B cell (primary cell): ENCODE measurements at regions not wholly inside any gene's neighbourhood (a gene's known extent, or its start where the extent isn't known, plus 50 kb on each side); places are given as distances from the start of the nearest gene placed in this dataset.

Experiments
- ATAC-seq: fragments of 200-7000 bp; cut with Tn5 transposase; one replicate; pipeline ENCODE4 v1.10.0; 2021; ENCODE audit warnings: low read depth, mild to moderate bottlenecking, moderate number of reproducible peaks, moderate library complexity
- CTCF ChIA-PET: fragments of 350-600 bp; sonication (Branson Sonifier 250); formaldehyde crosslinking; loops from one replicate; lab custom pipeline; 2021; ENCODE audit warnings: antibody characterized with exemption, inconsistent platforms; lab: Charles Lee
- POLR2A ChIA-PET: fragments of 350-600 bp; sonication (Branson Sonifier 250); formaldehyde crosslinking; loops from one replicate; lab custom pipeline; 2021; ENCODE audit warnings: antibody characterized with exemption; lab: Charles Lee
- DNase-seq: peaks from one replicate; pipeline ENCODE4 v3.0.0; 2013
- H2AFZ ChIP-seq: 2 replicates; pipeline ENCODE4 v1.6.1; 2012; ENCODE audit warnings: mild to moderate bottlenecking, low read depth, low read length; ENCODE audit not compliant: insufficient read depth, poor library complexity, severe bottlenecking
- H3K27ac ChIP-seq, 2 donors: 1 replicate in 1 of 2; 2 replicates in 1 of 2; pipeline ENCODE4 v1.5.1; 2012 to 2013; ENCODE audit warnings: low read length in 2 of 2, mild to moderate bottlenecking in 2 of 2, moderate library complexity in 1 of 2
- H3K27me3 ChIP-seq, 4 experiments: fragments of 200-600 bp in 1 of 4; sonication (generic) in 1 of 4; replicated peaks in 1 of 4; 1 replicate in 2 of 4; 2 replicates in 2 of 4; pipeline versions ENCODE4 v1.6.1 to v1.7.0; 2013 to 2016; ENCODE audit warnings: low read length in 3 of 4, mild to moderate bottlenecking in 2 of 4, mixed read lengths in 1 of 4, moderate library complexity in 1 of 4; ENCODE audit not compliant: insufficient read depth in 4 of 4, control insufficient read depth in 3 of 4; ENCODE audit errors: control extremely low read depth in 1 of 4
- H3K36me3 ChIP-seq, 2 experiments: replicated peaks in 1 of 2; 1 replicate in 1 of 2; 2 replicates in 1 of 2; pipeline versions ENCODE4 v1.6.1 to v1.7.1; 2013; ENCODE audit warnings: low read length in 1 of 2; ENCODE audit not compliant: insufficient read depth in 2 of 2, control insufficient read depth in 1 of 2; ENCODE audit errors: control extremely low read depth in 1 of 2, extremely low read depth in 1 of 2
- H3K4me1 ChIP-seq, 2 donors: fragments of 200-600 bp in 1 of 2; sonication (generic) in 1 of 2; 1 replicate in 1 of 2; 2 replicates in 1 of 2; pipeline versions ENCODE4 v1.5.1 to v1.6.1; 2013 to 2017; ENCODE audit warnings: low read length in 2 of 2; ENCODE audit not compliant: control insufficient read depth in 2 of 2, insufficient read depth in 2 of 2
- H3K4me2 ChIP-seq: replicated peaks from 2 replicates; pipeline ENCODE3; 2012; ENCODE audit warnings: mild to moderate bottlenecking, low read depth, low read length; ENCODE audit not compliant: poor library complexity, severe bottlenecking
- H3K4me3 ChIP-seq, 5 experiments: fragments of 200-600 bp in 1 of 5; sonication (generic) in 1 of 5; 1 replicate in 3 of 5; 2 replicates in 2 of 5; pipeline versions ENCODE4 v1.5.1 to v1.7.0; 2011 to 2016; ENCODE audit warnings: low read length in 4 of 5, mild to moderate bottlenecking in 4 of 5, low read depth in 2 of 5, control low read depth in 1 of 5, moderate library complexity in 1 of 5; ENCODE audit not compliant: insufficient read depth in 1 of 5; ENCODE audit errors: control extremely low read depth in 1 of 5, extremely low read depth in 1 of 5
- H3K79me2 ChIP-seq: fragments of 200-600 bp; sonication (generic); one replicate; pipeline ENCODE4 v1.6.0; 2016; ENCODE audit warnings: low read length; ENCODE audit not compliant: control insufficient read depth, insufficient read depth
- H3K9ac ChIP-seq: fragments of 200-600 bp; sonication (generic); 2 replicates; pipeline ENCODE4 v1.6.1; 2017; ENCODE audit warnings: mild to moderate bottlenecking, low read length, moderate library complexity
- H3K9me3 ChIP-seq, 3 donors: one replicate each; pipeline versions ENCODE4 v1.6.1 to v1.7.1; 2013; ENCODE audit warnings: low read length in 2 of 3; ENCODE audit not compliant: control insufficient read depth in 2 of 3, insufficient read depth in 1 of 3; ENCODE audit errors: control extremely low read depth in 1 of 3
- H4K20me1 ChIP-seq: 2 replicates; pipeline ENCODE4 v1.6.0; 2012; ENCODE audit warnings: mild to moderate bottlenecking, low read length; ENCODE audit not compliant: insufficient read depth, control insufficient read depth, poor library complexity, severe bottlenecking
- H3K27ac Mint-ChIP-seq: one replicate; pipeline ENCODE4 v1.8.0; 2021; ENCODE audit warnings: mixed read lengths
- H3K27me3 Mint-ChIP-seq: one replicate; pipeline ENCODE4 v1.8.0; 2021; ENCODE audit warnings: mixed read lengths
- H3K4me1 Mint-ChIP-seq: one replicate; pipeline ENCODE4 v1.8.0; 2021; ENCODE audit warnings: mixed read lengths
- H3K4me3 Mint-ChIP-seq: one replicate; pipeline ENCODE4 v1.8.0; 2021; ENCODE audit warnings: mixed read lengths
- H3K9me3 Mint-ChIP-seq: one replicate; pipeline ENCODE4 v1.8.0; 2022; ENCODE audit warnings: mixed read lengths; ENCODE audit not compliant: insufficient read depth
- CTCF ChIP-seq: fragments of 200-600 bp; IDR thresholded peaks from one replicate; pipeline ENCODE4 v1.8.0; 2022; ENCODE audit warnings: antibody characterized with exemption, mild to moderate bottlenecking
- EZH2 ChIP-seq: IDR thresholded peaks from 2 replicates; pipeline ENCODE4 v1.6.1; 2012; ENCODE audit warnings: borderline replicate concordance, low read depth, mild to moderate bottlenecking, moderate library complexity, low read length; ENCODE audit not compliant: insufficient read depth, poor library complexity, severe bottlenecking
- WGBS: methylation state at CpG from one replicate; pipeline ENCODE4 v1.1.5; 2013; ENCODE audit warnings: missing lambda C conversion rate; ENCODE audit not compliant: insufficient coverage; 5-methylcytosine and 5-hydroxymethylcytosine counted together
- intact Hi-C: fragments of 100-400 bp; cut with micrococcal nuclease; formaldehyde crosslinking; loops from one replicate; pipeline ENCODE4 v1.10.0; 2022

GRCh38 chr16:86799367-86799766, 221.0 kb downstream of the FOXL1 start:
- DNase-seq (no peak), ATAC-seq (no peak)
- Histone ChIP-seq H3K27me3 (peaks cover 0 to 12% (median 3%) of the 10 kb centered on the region in 4 experiments), H4K20me1 (no peaks in the 10 kb centered on the region), H3K9ac (no peak overlapping the region), H3K36me3 (no peaks in the 10 kb centered on the region), H3K79me2 (no peaks in the 10 kb centered on the region), H3K27ac (no peak overlapping the region), H3K4me2 (no peak overlapping the region), H2AFZ (no peak overlapping the region), H3K9me3 (no peaks in the 10 kb centered on the region), H3K4me3 (no peak overlapping the region), H3K4me1 (no peaks in the 10 kb centered on the region)
- 82% methylated on average over 2 of the region's 4 CpGs for WGBS
- H3K4me3 Mint-ChIP-seq, result no peak overlapping the region
- H3K9me3 Mint-ChIP-seq, result peaks cover 3% of the 10 kb centered on the region
- no peak overlapping the region for H3K27ac Mint-ChIP-seq
- H3K27me3 Mint-ChIP-seq, result peaks cover 29% of the 10 kb centered on the region
- POLR2A ChIA-PET, result no interaction called here
- H3K4me1 Mint-ChIP-seq, result no peaks in the 10 kb centered on the region
- TF ChIP-seq EZH2 (no peak), CTCF (no peak)
- CTCF ChIA-PET, result no interaction called here
- intact Hi-C loops, result no loop called here

GRCh38 chr16:86800894-86801293, 222.5 kb downstream of the FOXL1 start:
- Histone ChIP-seq H3K9ac (no peak overlapping the region), H4K20me1 (no peaks in the 10 kb centered on the region), H3K4me3 (no peak overlapping the region), H2AFZ (no peak overlapping the region), H3K27me3 (peaks cover 0 to 11% (median 3%) of the 10 kb centered on the region in 4 experiments), H3K4me1 (no peaks in the 10 kb centered on the region), H3K9me3 (no peaks in the 10 kb centered on the region), H3K27ac (no peak overlapping the region), H3K36me3 (no peaks in the 10 kb centered on the region), H3K79me2 (no peaks in the 10 kb centered on the region), H3K4me2 (no peak overlapping the region)
- no CpG with 5 or more reads among the region's 4 CpGs for WGBS
- intact Hi-C loops, result no loop called here
- no peak overlapping the region for H3K4me3 Mint-ChIP-seq
- H3K9me3 Mint-ChIP-seq, result peaks cover 3% of the 10 kb centered on the region
- DNase-seq, result no peak
- H3K27me3 Mint-ChIP-seq, result peaks cover 26% of the 10 kb centered on the region
- TF ChIP-seq CTCF, result no peak
- TF ChIP-seq EZH2, result no peak
- CTCF ChIA-PET, result no interaction called here
- H3K4me1 Mint-ChIP-seq, result no peaks in the 10 kb centered on the region
- no peak for ATAC-seq
- POLR2A ChIA-PET, result no interaction called here
- no peak overlapping the region for H3K27ac Mint-ChIP-seq
